DND-41 (cell line): ENCODE measurements at regions not wholly inside any gene's neighbourhood (a gene's known extent, or its start where the extent isn't known, plus 50 kb on each side); places are given as distances from the start of the nearest gene placed in this dataset.

ENCODE experiments used
- ATAC-seq: fragments of 200-7000 bp; cut with Tn5 transposase; 3 replicates; pipeline ENCODE4 v1.9.1; 2021; ENCODE audit warnings: low read depth; ENCODE audit not compliant: insufficient read depth
- DNase-seq: peaks from one replicate; pipeline ENCODE4 v3.0.0-alpha.2; 2020
- H2AFZ ChIP-seq: 2 replicates; pipeline ENCODE4 v1.6.0; 2012; ENCODE audit warnings: low read depth, low read length
- H3K27ac ChIP-seq: 2 replicates; pipeline ENCODE4 v1.5.1; 2012; ENCODE audit warnings: low read length, inconsistent platforms
- H3K27me3 ChIP-seq: fragments of 200-600 bp; sonication (generic); 2 replicates; pipeline ENCODE4 v1.6.0; 2012; ENCODE audit warnings: low read length, mild to moderate bottlenecking, inconsistent platforms; ENCODE audit not compliant: insufficient read depth, poor library complexity
- H3K36me3 ChIP-seq: 2 replicates; pipeline ENCODE4 v1.5.1; 2012; ENCODE audit warnings: low read length, inconsistent platforms; ENCODE audit not compliant: insufficient read depth
- H3K4me1 ChIP-seq: 2 replicates; pipeline ENCODE4 v1.5.1; 2012; ENCODE audit warnings: mild to moderate bottlenecking, low read length; ENCODE audit not compliant: insufficient read depth
- H3K4me2 ChIP-seq: 2 replicates; pipeline ENCODE4 v1.6.0; 2012; ENCODE audit warnings: mild to moderate bottlenecking, moderate library complexity, low read length, inconsistent platforms; ENCODE audit not compliant: insufficient read depth
- H3K4me3 ChIP-seq, 2 experiments: fragments of 200-600 bp in 1 of 2; shearing (Covaris generic) in 1 of 2; 2 replicates each; pipeline ENCODE4 v1.5.1; 2012 to 2016; ENCODE audit warnings: inconsistent platforms in 2 of 2, low read length in 2 of 2, mild to moderate bottlenecking in 2 of 2, low read depth in 1 of 2, moderate library complexity in 1 of 2
- H3K79me2 ChIP-seq: 2 replicates; pipeline ENCODE4 v1.6.0; 2012; ENCODE audit warnings: low read length, inconsistent platforms; ENCODE audit not compliant: insufficient read depth
- H3K9ac ChIP-seq: 2 replicates; pipeline ENCODE4 v1.6.0; 2012; ENCODE audit warnings: low read depth, mild to moderate bottlenecking, inconsistent platforms, low read length, moderate library complexity
- H3K9me3 ChIP-seq: 2 replicates; pipeline ENCODE4 v1.5.1; 2012; ENCODE audit warnings: low read length, moderate library complexity, mild to moderate bottlenecking, inconsistent platforms; ENCODE audit not compliant: insufficient read depth, severe bottlenecking
- H4K20me1 ChIP-seq: 2 replicates; pipeline ENCODE4 v1.6.0; 2012; ENCODE audit warnings: low read length; ENCODE audit not compliant: insufficient read depth
- EZH2 ChIP-seq: IDR thresholded peaks from 3 replicates; pipeline ENCODE4 v1.6.1; 2012; ENCODE audit warnings: borderline replicate concordance, low read depth, mild to moderate bottlenecking, moderate library complexity, low read length, inconsistent platforms; ENCODE audit not compliant: severe bottlenecking
- TF ChIP-seq, protein P1 (sequence below): IDR thresholded peaks from 2 replicates; pipeline ENCODE4 v1.5.1; 2012; ENCODE audit warnings: borderline replicate concordance, low read length, moderate library complexity, mild to moderate bottlenecking; ENCODE audit not compliant: poor library complexity, severe bottlenecking; ENCODE audit errors: extremely low read depth

DNA sequence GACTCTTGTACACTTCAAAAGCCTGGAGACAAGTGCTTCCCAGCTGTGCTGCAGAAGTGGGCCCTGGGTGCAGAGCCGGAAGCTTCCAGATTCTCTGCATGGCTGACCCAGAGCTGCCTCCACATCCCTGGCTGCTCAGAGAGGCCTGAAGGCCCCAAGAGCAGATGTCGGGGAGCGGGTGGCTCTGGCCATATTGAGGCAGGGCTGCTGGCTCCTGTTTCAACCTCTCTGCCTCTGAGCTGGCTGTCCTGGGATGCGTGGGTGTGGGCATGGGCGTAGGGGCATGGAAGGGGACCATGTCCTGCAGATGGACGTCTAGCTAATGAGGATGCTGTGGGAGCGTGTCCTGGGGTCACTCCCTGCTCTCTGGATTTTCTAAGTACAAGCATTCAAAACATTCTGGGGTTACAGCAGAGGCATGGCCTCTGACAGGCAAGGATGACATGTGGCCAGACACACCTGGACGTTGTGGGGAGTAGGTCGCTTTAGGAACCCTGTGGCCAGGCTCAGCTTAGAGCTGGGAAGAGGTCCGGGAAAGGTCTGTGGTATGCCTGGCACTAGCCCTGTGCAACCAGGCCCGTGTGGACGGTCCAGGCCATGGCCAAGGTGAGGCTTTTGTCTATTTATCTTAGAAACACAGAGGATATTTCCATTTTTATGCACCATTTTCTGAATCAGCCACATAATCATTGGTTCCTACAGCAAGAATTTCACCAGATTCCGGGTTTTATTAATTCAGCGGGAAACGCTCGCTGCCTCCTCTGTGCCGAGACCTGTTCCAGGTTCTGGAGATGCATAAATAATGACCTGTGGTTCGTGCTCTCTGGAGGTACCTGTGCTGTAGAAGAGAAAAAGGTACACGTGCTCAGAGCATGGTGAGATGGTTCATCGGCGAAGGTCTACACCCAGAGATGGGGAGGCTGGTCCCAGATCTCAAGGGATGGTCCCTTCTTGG lies 361.1 kb downstream of the GLRX3 start:
- no peaks in the 10 kb centered on the region for H3K4me1 ChIP-seq
- DNase-seq (no peak), ATAC-seq (no peak)
- H3K9me3 ChIP-seq: no peaks in the 10 kb centered on the region
- no peak overlapping the region for H2AFZ ChIP-seq
- H3K27ac ChIP-seq: no peak overlapping the region
- no peaks in the 10 kb centered on the region for H3K27me3 ChIP-seq
- no peak overlapping the region for H3K4me2 ChIP-seq
- TF ChIP-seq EZH2: no peak
- TF ChIP-seq, protein P1, sequence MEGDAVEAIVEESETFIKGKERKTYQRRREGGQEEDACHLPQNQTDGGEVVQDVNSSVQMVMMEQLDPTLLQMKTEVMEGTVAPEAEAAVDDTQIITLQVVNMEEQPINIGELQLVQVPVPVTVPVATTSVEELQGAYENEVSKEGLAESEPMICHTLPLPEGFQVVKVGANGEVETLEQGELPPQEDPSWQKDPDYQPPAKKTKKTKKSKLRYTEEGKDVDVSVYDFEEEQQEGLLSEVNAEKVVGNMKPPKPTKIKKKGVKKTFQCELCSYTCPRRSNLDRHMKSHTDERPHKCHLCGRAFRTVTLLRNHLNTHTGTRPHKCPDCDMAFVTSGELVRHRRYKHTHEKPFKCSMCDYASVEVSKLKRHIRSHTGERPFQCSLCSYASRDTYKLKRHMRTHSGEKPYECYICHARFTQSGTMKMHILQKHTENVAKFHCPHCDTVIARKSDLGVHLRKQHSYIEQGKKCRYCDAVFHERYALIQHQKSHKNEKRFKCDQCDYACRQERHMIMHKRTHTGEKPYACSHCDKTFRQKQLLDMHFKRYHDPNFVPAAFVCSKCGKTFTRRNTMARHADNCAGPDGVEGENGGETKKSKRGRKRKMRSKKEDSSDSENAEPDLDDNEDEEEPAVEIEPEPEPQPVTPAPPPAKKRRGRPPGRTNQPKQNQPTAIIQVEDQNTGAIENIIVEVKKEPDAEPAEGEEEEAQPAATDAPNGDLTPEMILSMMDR: no peak
- no peaks in the 10 kb centered on the region for H3K36me3 ChIP-seq
- H3K4me3 ChIP-seq: no peak overlapping the region
- no peaks in the 10 kb centered on the region; the same call in 1 of the 2 replicates for H4K20me1 ChIP-seq
- H3K9ac ChIP-seq: no peak overlapping the region
- no peaks in the 10 kb centered on the region for H3K79me2 ChIP-seq

DNA sequence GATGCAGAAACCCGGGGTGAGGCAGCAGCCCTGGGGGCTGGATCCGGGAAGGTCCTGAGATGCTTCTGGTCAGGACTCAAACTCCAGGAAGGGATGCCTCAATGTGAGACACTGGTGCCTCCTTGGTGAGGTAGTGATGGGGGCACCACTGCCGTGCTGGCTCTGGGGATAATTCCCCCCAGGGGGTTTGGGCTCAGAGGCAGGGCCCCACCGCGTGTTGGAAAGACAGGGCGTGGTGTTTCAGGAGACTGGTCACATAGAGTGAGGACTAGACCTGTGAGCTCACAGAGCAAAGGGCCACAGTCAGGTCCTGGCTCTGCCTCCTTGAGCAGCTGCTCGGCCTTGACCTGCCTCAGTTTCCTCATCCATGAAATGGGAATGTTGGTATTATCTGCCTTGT lies 361.9 kb downstream of the GLRX3 start:
- TF ChIP-seq, protein P1: no peak
- no peak for TF ChIP-seq EZH2
- no peak overlapping the region for H3K4me3 ChIP-seq
- H3K4me1 ChIP-seq: no peaks in the 10 kb centered on the region
- no peak for ATAC-seq
- no peaks in the 10 kb centered on the region for H4K20me1 ChIP-seq
- H2AFZ ChIP-seq: no peak overlapping the region
- H3K9ac ChIP-seq: no peak overlapping the region
- no peaks in the 10 kb centered on the region for H3K9me3 ChIP-seq
- no peaks in the 10 kb centered on the region for H3K79me2 ChIP-seq
- H3K36me3 ChIP-seq: no peaks in the 10 kb centered on the region
- no peaks in the 10 kb centered on the region for H3K27me3 ChIP-seq
- no peak for DNase-seq
- H3K27ac ChIP-seq: no peak overlapping the region
- no peak overlapping the region for H3K4me2 ChIP-seq

DNA sequence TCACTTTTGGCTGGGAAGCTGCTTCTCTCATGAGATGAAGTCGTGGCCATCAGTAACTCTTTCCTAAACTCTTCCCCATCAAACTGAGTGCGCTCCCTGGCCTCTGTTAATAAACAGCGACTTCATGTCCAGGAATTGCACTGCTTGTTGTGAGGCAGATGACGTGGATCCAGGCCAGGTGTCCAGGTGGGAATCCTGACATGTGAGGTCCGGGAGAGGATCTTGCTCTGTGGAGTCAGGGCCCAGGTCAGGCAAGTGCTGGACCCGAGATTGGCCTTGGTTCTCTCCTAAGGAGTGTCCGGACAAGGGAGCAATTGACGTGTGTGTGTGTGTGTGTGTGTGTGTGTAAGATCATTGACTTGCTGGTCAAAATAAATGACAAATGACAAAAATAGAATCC lies 362.7 kb downstream of the GLRX3 start:
- H3K79me2 ChIP-seq: no peaks in the 10 kb centered on the region
- ATAC-seq (no peak), DNase-seq (no peak)
- TF ChIP-seq, protein P1: no peak
- H3K9ac ChIP-seq: no peak overlapping the region
- H4K20me1 ChIP-seq: no peaks in the 10 kb centered on the region
- no peaks in the 10 kb centered on the region for H3K27me3 ChIP-seq
- no peaks in the 10 kb centered on the region for H3K4me1 ChIP-seq
- peaks cover 3% of the 10 kb centered on the region for H3K9me3 ChIP-seq
- H3K27ac ChIP-seq: no peak overlapping the region
- H2AFZ ChIP-seq: no peak overlapping the region
- H3K4me2 ChIP-seq: no peak overlapping the region
- no peak overlapping the region for H3K4me3 ChIP-seq
- no peaks in the 10 kb centered on the region for H3K36me3 ChIP-seq
